Transverse colon (tissue), 4 donors: ENCODE measurements at regions not wholly inside any gene's neighbourhood (a gene's known extent, or its start where the extent isn't known, plus 50 kb on each side); places are given as distances from the start of the nearest gene placed in this dataset.

Experiments
- DNase-seq: peaks from one replicate; pipeline ENCODE4 v3.0.0-alpha.2; 2019
- H3K27ac ChIP-seq, 4 donors: fragments of 200-600 bp; sonication (generic); 2 replicates each; pipeline ENCODE4 v1.5.1; 2016 to 2018; ENCODE audit warnings: inconsistent platforms in 4 of 4
- H3K27me3 ChIP-seq: fragments of 200-600 bp; sonication (generic); 2 replicates; pipeline ENCODE4 v1.5.1; 2017; ENCODE audit warnings: inconsistent platforms
- H3K36me3 ChIP-seq, 4 donors: fragments of 200-600 bp; sonication (generic); 2 replicates each; pipeline ENCODE4 v1.5.1; 2017 to 2019; ENCODE audit warnings: inconsistent platforms in 4 of 4
- H3K4me1 ChIP-seq, 4 donors: fragments of 200-600 bp; sonication (generic); 2 replicates each; pipeline ENCODE4 v1.5.1; 2017 to 2020; ENCODE audit warnings: inconsistent platforms in 4 of 4
- H3K4me3 ChIP-seq, 4 donors: fragments of 200-600 bp; sonication (generic); 1 replicate in 1 of 4; 2 replicates in 3 of 4; pipeline versions ENCODE4 v1.5.1 to v1.6.1; 2017 to 2019; ENCODE audit warnings: inconsistent platforms in 4 of 4
- H3K9me3 ChIP-seq, 2 donors: fragments of 200-600 bp; sonication (generic); 2 replicates each; pipeline ENCODE4 v1.5.1; 2017 to 2019; ENCODE audit warnings: inconsistent platforms in 2 of 2
- CTCF ChIP-seq, 5 experiments: fragments of 200-600 bp in 3 of 5; fragments of 450-650 bp in 2 of 5; sonication (generic) in 3 of 5; IDR thresholded peaks; 1 replicate in 2 of 5; 2 replicates in 3 of 5; pipeline ENCODE4 v1.5.1; 2016 to 2017; ENCODE audit warnings: antibody characterized with exemption in 5 of 5, inconsistent platforms in 3 of 5, mild to moderate bottlenecking in 2 of 5, moderate library complexity in 1 of 5
- EP300 ChIP-seq: sonication (generic); formaldehyde crosslinking; IDR thresholded peaks from one replicate; pipeline ENCODE4 v1.6.1; 2017; ENCODE audit warnings: antibody characterized with exemption, low read depth
- POLR2A ChIP-seq: fragments of 450-650 bp; IDR thresholded peaks from one replicate; pipeline ENCODE4 v1.6.1; 2016; ENCODE audit warnings: antibody characterized with exemption, mild to moderate bottlenecking, moderate library complexity
- POLR2AphosphoS5 ChIP-seq, 3 donors: sonication (generic); formaldehyde crosslinking; IDR thresholded peaks; one replicate each; pipeline ENCODE4 v1.6.1; 2016; ENCODE audit warnings: antibody characterized with exemption in 3 of 3
- WGBS, 2 donors: methylation state at CpG; one replicate each; pipeline ENCODE4 v1.1.5; 2018; ENCODE audit warnings: low coverage in 1 of 2; 5-methylcytosine and 5-hydroxymethylcytosine counted together
- in situ Hi-C, 4 donors: fragments of 200-750 bp; cut with MboI; loops; one replicate each; pipeline versions ENCODE4 v1.15.0 to v1.15.1; 2017; ENCODE audit warnings: low sequenced_read_pairs in 3 of 4, low pct_ligation_motif_present in 1 of 4, low pct_unique_long_range_greater_than_20kb in 1 of 4
- intact Hi-C: fragments of 100-400 bp; cut with DNase I; formaldehyde crosslinking; loops from one replicate; pipeline ENCODE4 v1.15.1; 2023; ENCODE audit warnings: low total_unique reads

GRCh38 chr10:44731283-44731682, 179.9 kb upstream of the TMEM72 start:
- Histone ChIP-seq H3K9me3 (no peaks in the 10 kb centered on the region), H3K27me3 (no peaks in the 10 kb centered on the region), H3K36me3 (no peaks in the 10 kb centered on the region), H3K27ac (no peak overlapping the region), H3K4me3 (no peak overlapping the region), H3K4me1 (no peaks in the 10 kb centered on the region)
- TF ChIP-seq POLR2A (no peak), CTCF (IDR thresholded peaks at IDR 0.05) (no peak), EP300 (no peak), POLR2AphosphoS5 (IDR thresholded peaks at IDR 0.05) (no peak)
- in situ Hi-C loops (no loop called here), intact Hi-C loops (no loop called here)
- 78 to 82% methylated on average over 2 of the region's 2 CpGs for WGBS, 2 donors
- DNase-seq: no peak

- Histone ChIP-seq H3K27ac (no peak overlapping the region), H3K36me3 (no peaks in the 10 kb centered on the region), H3K27me3 (no peaks in the 10 kb centered on the region), H3K4me1 (no peaks in the 10 kb centered on the region), H3K4me3 (no peak overlapping the region), H3K9me3 (no peaks in the 10 kb centered on the region)
- TF ChIP-seq POLR2AphosphoS5 (IDR thresholded peaks at IDR 0.05) (no peak), EP300 (no peak), CTCF (IDR thresholded peaks at IDR 0.05) (no peak), POLR2A (no peak)
- no peak for DNase-seq
- in situ Hi-C loops (no loop called here), intact Hi-C loops (no loop called here)
- 56 to 67% methylated on average over 5 of the region's 5 CpGs for WGBS, 2 donors
Observed at GRCh38 chr10:44733501-44734488, 177.3 kb upstream of the TMEM72 start.

- Histone ChIP-seq H3K27ac (no peak overlapping the region), H3K4me3 (no peak overlapping the region), H3K27me3 (no peaks in the 10 kb centered on the region), H3K9me3 (no peaks in the 10 kb centered on the region), H3K36me3 (no peaks in the 10 kb centered on the region), H3K4me1 (no peaks in the 10 kb centered on the region)
- intact Hi-C loops: no loop called here
- DNase-seq: no peak
- 40 to 71% methylated on average over 4 of the region's 4 CpGs for WGBS, 2 donors
- TF ChIP-seq POLR2AphosphoS5 (IDR thresholded peaks at IDR 0.05) (no peak), POLR2A (no peak), EP300 (no peak), CTCF (IDR thresholded peaks at IDR 0.05) (no peak)
- in situ Hi-C loops: no loop called here
Observed at GRCh38 chr10:44742248-44742647, 168.9 kb upstream of the TMEM72 start.

GRCh38 chr10:44743535-44743934, 167.6 kb upstream of the TMEM72 start:
- no peak overlapping the region for H3K4me3 ChIP-seq
- no peaks in the 10 kb centered on the region for H3K4me1 ChIP-seq
- H3K27ac ChIP-seq: no peak overlapping the region
- H3K27me3 ChIP-seq: no peaks in the 10 kb centered on the region
- H3K9me3 ChIP-seq: no peaks in the 10 kb centered on the region
- WGBS, 2 donors: 57 to 71% methylated on average over 1 of the region's 1 CpG
- no peaks in the 10 kb centered on the region for H3K36me3 ChIP-seq
- no peak for TF ChIP-seq POLR2A
- TF ChIP-seq POLR2AphosphoS5 (IDR thresholded peaks at IDR 0.05): no peak
- TF ChIP-seq CTCF (IDR thresholded peaks at IDR 0.05): no peak
- TF ChIP-seq EP300: no peak
- in situ Hi-C loops: no loop called here
- intact Hi-C loops: no loop called here
- DNase-seq: no peak
